ENCODE measurements at regions not wholly inside any gene's neighbourhood (a gene's known extent, or its start where the extent isn't known, plus 50 kb on each side); places are given as distances from the start of the nearest gene placed in this dataset.

DNA sequence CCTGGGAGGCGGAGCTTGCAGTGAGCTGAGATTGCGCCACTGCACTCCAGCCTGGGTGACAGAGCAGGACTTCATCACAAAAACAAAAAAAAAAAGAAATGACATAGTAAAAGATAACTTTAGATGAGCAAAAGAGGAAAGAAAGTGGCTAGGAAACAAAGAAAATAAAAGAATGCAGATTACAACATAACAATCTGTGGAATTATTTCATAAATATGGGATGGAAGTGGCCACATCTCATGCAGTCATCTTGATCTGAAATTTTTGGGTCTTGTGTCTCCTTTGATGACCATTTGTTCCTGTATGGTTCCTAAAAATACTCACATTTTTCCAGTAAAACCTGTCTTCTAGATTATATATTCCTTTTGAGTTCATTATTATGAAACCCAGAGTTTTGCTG lies 271.4 kb downstream of the SPRY1 start:
- no peak for TF ChIP-seq CTCF (IDR thresholded peaks at IDR 0.05; ENCODE audit: poor library complexity, severe bottlenecking)
- TF ChIP-seq POLR2AphosphoS5 (IDR thresholded peaks at IDR 0.05), result no peak
- TF ChIP-seq, protein P1, sequence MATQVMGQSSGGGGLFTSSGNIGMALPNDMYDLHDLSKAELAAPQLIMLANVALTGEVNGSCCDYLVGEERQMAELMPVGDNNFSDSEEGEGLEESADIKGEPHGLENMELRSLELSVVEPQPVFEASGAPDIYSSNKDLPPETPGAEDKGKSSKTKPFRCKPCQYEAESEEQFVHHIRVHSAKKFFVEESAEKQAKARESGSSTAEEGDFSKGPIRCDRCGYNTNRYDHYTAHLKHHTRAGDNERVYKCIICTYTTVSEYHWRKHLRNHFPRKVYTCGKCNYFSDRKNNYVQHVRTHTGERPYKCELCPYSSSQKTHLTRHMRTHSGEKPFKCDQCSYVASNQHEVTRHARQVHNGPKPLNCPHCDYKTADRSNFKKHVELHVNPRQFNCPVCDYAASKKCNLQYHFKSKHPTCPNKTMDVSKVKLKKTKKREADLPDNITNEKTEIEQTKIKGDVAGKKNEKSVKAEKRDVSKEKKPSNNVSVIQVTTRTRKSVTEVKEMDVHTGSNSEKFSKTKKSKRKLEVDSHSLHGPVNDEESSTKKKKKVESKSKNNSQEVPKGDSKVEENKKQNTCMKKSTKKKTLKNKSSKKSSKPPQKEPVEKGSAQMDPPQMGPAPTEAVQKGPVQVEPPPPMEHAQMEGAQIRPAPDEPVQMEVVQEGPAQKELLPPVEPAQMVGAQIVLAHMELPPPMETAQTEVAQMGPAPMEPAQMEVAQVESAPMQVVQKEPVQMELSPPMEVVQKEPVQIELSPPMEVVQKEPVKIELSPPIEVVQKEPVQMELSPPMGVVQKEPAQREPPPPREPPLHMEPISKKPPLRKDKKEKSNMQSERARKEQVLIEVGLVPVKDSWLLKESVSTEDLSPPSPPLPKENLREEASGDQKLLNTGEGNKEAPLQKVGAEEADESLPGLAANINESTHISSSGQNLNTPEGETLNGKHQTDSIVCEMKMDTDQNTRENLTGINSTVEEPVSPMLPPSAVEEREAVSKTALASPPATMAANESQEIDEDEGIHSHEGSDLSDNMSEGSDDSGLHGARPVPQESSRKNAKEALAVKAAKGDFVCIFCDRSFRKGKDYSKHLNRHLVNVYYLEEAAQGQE (IDR thresholded peaks at IDR 0.05; ENCODE audit: borderline replicate concordance), result no peak
- TF ChIP-seq EZH2 (IDR thresholded peaks at IDR 0.05; ENCODE audit: borderline replicate concordance, insufficient read depth, low read length, poor library complexity, severe bottlenecking), result no peak
- TF ChIP-seq EP300 (conservative IDR thresholded peaks at IDR 0.05; ENCODE audit: poor library complexity, severe bottlenecking), result no peak
- TF ChIP-seq RAD21 (conservative IDR thresholded peaks at IDR 0.05), result no peak
- TF ChIP-seq TAF1 (IDR thresholded peaks at IDR 0.05; ENCODE audit: low read depth), result no peak
- no peak for TF ChIP-seq MXI1 (conservative IDR thresholded peaks at IDR 0.05; ENCODE audit: poor library complexity, severe bottlenecking)

Measured in neural cell (in vitro differentiated cells).